H1 (cell line): ENCODE measurements at regions not wholly inside any gene's neighbourhood (a gene's known extent, or its start where the extent isn't known, plus 50 kb on each side); places are given as distances from the start of the nearest gene placed in this dataset.

Experiments
- CTCF ChIA-PET: fragments of 300-600 bp; sonication (Branson Sonifier 250); formaldehyde crosslinking; loops from one replicate; lab custom pipeline; 2021; ENCODE audit not compliant: partially characterized antibody; lab: Charles Lee
- POLR2A ChIA-PET: fragments of 300-600 bp; sonication (Branson Sonifier 250); formaldehyde crosslinking; loops from one replicate; lab custom pipeline; 2021; ENCODE audit warnings: inconsistent platforms; ENCODE audit not compliant: partially characterized antibody; lab: Charles Lee
- DNase-seq, 2 experiments: peaks; one replicate each; pipeline versions ENCODE4 v3.0.0 to v3.0.0-alpha.2; 2010 to 2022; ENCODE audit warnings: low spot score in 2 of 2, low read depth in 1 of 2, mixed read lengths in 1 of 2
- FAIRE-seq: peaks from 2 replicates; lab custom pipeline; 2011; peaks lifted over from hg19 to GRCh38; lab: Jason Lieb, UNC
- H2AFZ ChIP-seq: 2 replicates; pipeline ENCODE4 v1.8.1; 2012; ENCODE audit warnings: low read length, inconsistent platforms
- H2AK5ac ChIP-seq: 2 replicates; pipeline ENCODE4 v1.6.1; 2013; ENCODE audit warnings: low read depth, low read length
- H2BK120ac ChIP-seq: replicated peaks from 2 replicates; pipeline ENCODE3; 2013; ENCODE audit warnings: low read depth, low read length, inconsistent platforms
- H2BK12ac ChIP-seq: 2 replicates; pipeline ENCODE4 v1.6.1; 2013; ENCODE audit warnings: low read depth, low read length
- H2BK15ac ChIP-seq: 2 replicates; pipeline ENCODE4 v1.6.1; 2013; ENCODE audit warnings: low read length
- H2BK20ac ChIP-seq: 2 replicates; pipeline ENCODE4 v1.6.1; 2013; ENCODE audit warnings: low read length
- H2BK5ac ChIP-seq: 2 replicates; pipeline ENCODE4 v1.6.1; 2013; ENCODE audit warnings: low read depth, low read length
- H3K14ac ChIP-seq: 2 replicates; pipeline ENCODE4 v1.6.1; 2013; ENCODE audit warnings: inconsistent platforms; ENCODE audit not compliant: insufficient read length
- H3K18ac ChIP-seq: 2 replicates; pipeline ENCODE4 v1.6.1; 2013; ENCODE audit warnings: low read length; ENCODE audit errors: extremely low read depth
- H3K23ac ChIP-seq: 2 replicates; pipeline ENCODE4 v1.6.1; 2013; ENCODE audit warnings: inconsistent platforms; ENCODE audit not compliant: insufficient read length
- H3K23me2 ChIP-seq: 2 replicates; pipeline ENCODE4 v1.6.1; 2013; ENCODE audit warnings: low read depth, low read length
- H3K27ac ChIP-seq: 2 replicates; pipeline ENCODE4 v1.6.1; 2011; ENCODE audit warnings: low read depth, low read length, inconsistent platforms
- H3K27me3 ChIP-seq, 4 experiments: replicated peaks in 1 of 4; 1 replicate in 1 of 4; 2 replicates in 3 of 4; pipeline versions ENCODE4 v1.6.1 to v1.8.1; 2011 to 2013; ENCODE audit warnings: low read length in 3 of 4, mild to moderate bottlenecking in 3 of 4, inconsistent platforms in 2 of 4, mixed read lengths in 2 of 4, moderate library complexity in 1 of 4; ENCODE audit not compliant: control insufficient read depth in 3 of 4, insufficient read depth in 3 of 4; ENCODE audit errors: extremely low read depth in 1 of 4
- H3K36me3 ChIP-seq, 4 experiments: 2 replicates each; pipeline versions ENCODE4 v1.6.1 to v1.8.1; 2011 to 2013; ENCODE audit warnings: mild to moderate bottlenecking in 4 of 4, low read length in 3 of 4, moderate library complexity in 2 of 4, control low read depth in 1 of 4, inconsistent platforms in 1 of 4; ENCODE audit not compliant: insufficient read depth in 4 of 4, control insufficient read depth in 2 of 4
- H3K4ac ChIP-seq: replicated peaks from 2 replicates; pipeline ENCODE3; 2013; ENCODE audit warnings: low read length, low read depth, mixed read lengths, inconsistent platforms; ENCODE audit not compliant: insufficient read length
- H3K4me1 ChIP-seq, 4 experiments: replicated peaks in 1 of 4; 1 replicate in 1 of 4; 2 replicates in 3 of 4; pipeline versions ENCODE4 v1.6.1 to v1.8.1; 2011 to 2013; ENCODE audit warnings: low read length in 3 of 4, inconsistent platforms in 2 of 4, mixed read lengths in 1 of 4; ENCODE audit not compliant: insufficient read depth in 4 of 4, control insufficient read depth in 3 of 4
- H3K4me2 ChIP-seq, 2 experiments: 2 replicates each; pipeline versions ENCODE4 v1.6.1 to v1.8.1; 2011 to 2013; ENCODE audit warnings: low read depth in 2 of 2, low read length in 2 of 2, control low read depth in 1 of 2, inconsistent platforms in 1 of 2, mild to moderate bottlenecking in 1 of 2; ENCODE audit not compliant: insufficient read depth in 1 of 2
- H3K4me3 ChIP-seq, 4 experiments: fragments of 200-600, 300-600 bp in 1 of 4; sonication (generic), shearing (Covaris generic), sonication (Bioruptor Twin) in 1 of 4; 2 replicates each; pipeline versions ENCODE4 v1.5.1 to v1.8.1; 2011 to 2016; ENCODE audit warnings: low read length in 4 of 4, low read depth in 3 of 4, control low read depth in 2 of 4, inconsistent platforms in 2 of 4, mild to moderate bottlenecking in 2 of 4, mixed read lengths in 1 of 4, moderate library complexity in 1 of 4; ENCODE audit not compliant: insufficient read depth in 2 of 4; ENCODE audit errors: extremely low read depth in 1 of 4
- H3K56ac ChIP-seq: replicated peaks from 2 replicates; pipeline ENCODE3; 2013; ENCODE audit warnings: low read depth, mild to moderate bottlenecking, mixed read lengths, low read length, inconsistent platforms; ENCODE audit not compliant: insufficient read length
- H3K79me1 ChIP-seq: 2 replicates; pipeline ENCODE4 v1.6.1; 2013; ENCODE audit warnings: low read depth, low read length, control low read depth
- H3K79me2 ChIP-seq, 2 experiments: 2 replicates each; pipeline versions ENCODE4 v1.6.1 to v1.8.1; 2012 to 2013; ENCODE audit warnings: low read length in 2 of 2, mild to moderate bottlenecking in 2 of 2, inconsistent platforms in 1 of 2; ENCODE audit not compliant: insufficient read depth in 2 of 2, control insufficient read depth in 1 of 2
- H3K9ac ChIP-seq, 4 experiments: replicated peaks in 1 of 4; 1 replicate in 1 of 4; 2 replicates in 3 of 4; pipeline versions ENCODE4 v1.6.1 to v1.8.1; 2011 to 2013; ENCODE audit warnings: low read depth in 3 of 4, low read length in 3 of 4, control low read depth in 2 of 4, mild to moderate bottlenecking in 2 of 4, moderate library complexity in 2 of 4, inconsistent platforms in 1 of 4; ENCODE audit errors: extremely low read depth in 1 of 4
- H3K9me3 ChIP-seq, 2 experiments: 2 replicates each; pipeline versions ENCODE4 v1.6.1 to v1.8.1; 2012 to 2013; ENCODE audit warnings: mild to moderate bottlenecking in 2 of 2, moderate library complexity in 2 of 2, control low read depth in 1 of 2, inconsistent platforms in 1 of 2, low read depth in 1 of 2, low read length in 1 of 2, mixed read lengths in 1 of 2; ENCODE audit not compliant: insufficient read depth in 2 of 2
- H4K20me1 ChIP-seq, 2 experiments: replicated peaks in 1 of 2; 2 replicates each; pipeline versions ENCODE3 to v1.8.1; 2011 to 2013; ENCODE audit warnings: inconsistent platforms in 2 of 2, low read length in 2 of 2, mild to moderate bottlenecking in 1 of 2; ENCODE audit not compliant: insufficient read depth in 2 of 2, control insufficient read depth in 1 of 2
- H4K5ac ChIP-seq: 2 replicates; pipeline ENCODE4 v1.6.1; 2013; ENCODE audit warnings: low read length, low read depth, mixed read lengths, inconsistent platforms; ENCODE audit not compliant: insufficient read length
- H4K8ac ChIP-seq: 2 replicates; pipeline ENCODE4 v1.8.0; 2013; ENCODE audit warnings: mild to moderate bottlenecking, moderate library complexity, low read length, inconsistent platforms; ENCODE audit not compliant: insufficient read depth; ENCODE audit errors: extremely low read depth
- H4K91ac ChIP-seq: replicated peaks from 2 replicates; pipeline ENCODE3; 2013; ENCODE audit warnings: low read length, mixed read lengths, inconsistent platforms; ENCODE audit not compliant: insufficient read length
- CHD2 ChIP-seq: IDR thresholded peaks from 2 replicates; pipeline ENCODE4 v1.6.1; 2012; ENCODE audit warnings: low read length, improper control_type of control experiment
- NANOG ChIP-seq: IDR thresholded peaks from 2 replicates; pipeline ENCODE4 v1.6.1; 2011; ENCODE audit warnings: low read length, low read depth, mild to moderate bottlenecking, inconsistent platforms; ENCODE audit not compliant: insufficient read depth, poor library complexity, severe bottlenecking
- NRF1 ChIP-seq: IDR thresholded peaks from 2 replicates; pipeline ENCODE4 v1.6.1; 2011; ENCODE audit warnings: mild to moderate bottlenecking, low read depth, low read length, improper control_type of control experiment
- PHF8 ChIP-seq: fragments of 200-600 bp; sonication (generic); conservative IDR thresholded peaks from 2 replicates; pipeline ENCODE4 v1.7.1; 2012; ENCODE audit warnings: low read depth, mild to moderate bottlenecking, inconsistent platforms, low read length, moderate library complexity
- SAP30 ChIP-seq: fragments of 300-600 bp; sonication (generic); IDR thresholded peaks from 2 replicates; pipeline ENCODE4 v1.7.1; 2012; ENCODE audit warnings: low read length, moderate library complexity, mild to moderate bottlenecking, inconsistent platforms; ENCODE audit not compliant: insufficient read depth, insufficient replicate concordance
- SP1 ChIP-seq: IDR thresholded peaks from 2 replicates; pipeline ENCODE4 v1.6.1; 2011; ENCODE audit warnings: low read depth, low read length
- TAF1 ChIP-seq: IDR thresholded peaks from 2 replicates; pipeline ENCODE4 v1.6.1; 2011; ENCODE audit warnings: mild to moderate bottlenecking, low read depth, low read length
- TAF7 ChIP-seq: optimal IDR thresholded peaks from 2 replicates; pipeline ENCODE3; 2011; ENCODE audit warnings: low read depth, mild to moderate bottlenecking, inconsistent platforms, low read length, moderate library complexity, borderline replicate concordance
- TCF12 ChIP-seq: IDR thresholded peaks from 2 replicates; pipeline ENCODE4 v1.6.1; 2011; ENCODE audit warnings: low read depth, mild to moderate bottlenecking, low read length
- TEAD4 ChIP-seq: IDR thresholded peaks from 2 replicates; pipeline ENCODE4 v1.6.1; 2012; ENCODE audit warnings: low read depth, low read length, inconsistent platforms, mixed read lengths
- YY1 ChIP-seq: IDR thresholded peaks from 2 replicates; pipeline ENCODE4 v1.6.1; 2011; ENCODE audit warnings: low read depth, mild to moderate bottlenecking, low read length
- WGBS, 2 experiments: shearing (Covaris generic) in 1 of 2; methylation state at CpG; one replicate each; pipeline versions ENCODE4 v1.1.6 to v1.1.7; 2013 to 2015; ENCODE audit warnings: low lambda C conversion rate in 2 of 2, mixed read lengths in 2 of 2, inconsistent platforms in 1 of 2, low coverage in 1 of 2, missing lambda C conversion rate in 1 of 2; ENCODE audit not compliant: insufficient replicate concordance in 2 of 2, insufficient coverage in 1 of 2, insufficient read length in 1 of 2; ENCODE audit errors: extremely low coverage in 1 of 2, missing lambda C conversion rate in 1 of 2; 5-methylcytosine and 5-hydroxymethylcytosine counted together
- TF ChIP-seq, protein P1 (sequence below), 3 experiments: IDR thresholded peaks; 1 replicate in 2 of 3; 2 replicates in 1 of 3; pipeline versions ENCODE4 v1.5.1 to v1.6.1; 2011; ENCODE audit warnings: low read length in 3 of 3, mild to moderate bottlenecking in 3 of 3, inconsistent platforms in 2 of 3, low read depth in 1 of 3, moderate library complexity in 1 of 3; ENCODE audit not compliant: insufficient read depth in 1 of 3; ENCODE audit errors: control extremely low read depth in 1 of 3

DNA sequence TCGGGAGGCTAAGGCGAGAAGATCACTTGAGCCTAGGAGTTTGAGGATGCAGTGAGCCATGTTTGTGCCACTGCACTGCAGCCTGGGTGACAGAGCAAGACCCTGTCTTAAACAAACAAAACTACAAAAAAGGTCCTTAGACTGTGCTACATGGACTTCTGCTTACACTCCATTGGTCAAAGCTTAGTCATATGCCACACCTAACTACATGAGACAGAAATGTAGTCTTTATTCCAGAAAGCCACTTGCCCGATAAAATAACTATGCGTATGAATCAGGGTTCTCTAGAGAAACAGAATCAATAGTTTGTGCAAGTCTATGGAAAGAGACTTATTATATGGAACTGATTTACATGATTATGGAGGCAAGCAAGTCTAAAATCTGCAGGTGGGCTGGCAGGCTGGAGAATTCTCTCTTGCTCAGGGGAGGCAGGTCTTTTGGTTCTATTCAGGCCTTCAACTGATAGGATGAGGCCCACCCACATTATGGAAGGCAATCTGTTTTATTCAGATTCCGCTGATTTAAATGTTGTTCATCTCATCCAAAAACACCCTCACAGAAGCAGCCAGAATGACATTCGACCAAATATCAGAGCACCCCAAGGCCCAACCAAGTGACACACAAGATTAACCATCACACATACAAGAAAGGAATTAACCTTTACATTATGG is 114.4 kb upstream of the SIX2 start:
- Histone ChIP-seq H3K79me2 (no peaks in the 10 kb centered on the region), H3K23me2 (no peaks in the 10 kb centered on the region), H3K18ac (no peak overlapping the region), H4K8ac (no peak overlapping the region), H3K9me3 (no peaks in the 10 kb centered on the region), H3K23ac (no peak overlapping the region), H4K20me1 (no peaks in the 10 kb centered on the region), H2BK5ac (no peak overlapping the region), H2BK20ac (no peak overlapping the region), H3K9ac (no peak overlapping the region), H2AFZ (no peak overlapping the region), H4K91ac (no peak overlapping the region), H2BK120ac (no peak overlapping the region), H4K5ac (no peak overlapping the region), H2BK12ac (no peak overlapping the region), H3K27ac (no peak overlapping the region), H3K36me3 (no peaks in the 10 kb centered on the region), H3K14ac (no peak overlapping the region), H2BK15ac (no peak overlapping the region), H3K4me1 (no peaks in the 10 kb centered on the region), H3K79me1 (no peaks in the 10 kb centered on the region), H2AK5ac (no peak overlapping the region), H3K4ac (no peak overlapping the region), H3K4me2 (no peak overlapping the region), H3K56ac (no peak overlapping the region), H3K27me3 (no peaks in the 10 kb centered on the region), H3K4me3 (no peak overlapping the region)
- DNase-seq (no peak), FAIRE-seq (no peak)
- ChIA-PET POLR2A (no interaction called here), CTCF (interaction anchor here (1.5 kb wide), 1 partner anchor 150 kb away, joined by 3 read pairs; no protein-coding TSS in a partner anchor)
- WGBS, 2 experiments = 87% methylated on average over 6 of the region's 6 CpGs; no CpG with 5 or more reads in 1 of the 2 experiments
- TF ChIP-seq TEAD4 (no peak), TCF12 (no peak), NRF1 (no peak), TAF1 (no peak), PHF8 (no peak), TAF7 (no peak), SAP30 (no peak), CHD2 (no peak), YY1 (no peak), NANOG (no peak), SP1 (no peak)
- TF ChIP-seq, protein P1, sequence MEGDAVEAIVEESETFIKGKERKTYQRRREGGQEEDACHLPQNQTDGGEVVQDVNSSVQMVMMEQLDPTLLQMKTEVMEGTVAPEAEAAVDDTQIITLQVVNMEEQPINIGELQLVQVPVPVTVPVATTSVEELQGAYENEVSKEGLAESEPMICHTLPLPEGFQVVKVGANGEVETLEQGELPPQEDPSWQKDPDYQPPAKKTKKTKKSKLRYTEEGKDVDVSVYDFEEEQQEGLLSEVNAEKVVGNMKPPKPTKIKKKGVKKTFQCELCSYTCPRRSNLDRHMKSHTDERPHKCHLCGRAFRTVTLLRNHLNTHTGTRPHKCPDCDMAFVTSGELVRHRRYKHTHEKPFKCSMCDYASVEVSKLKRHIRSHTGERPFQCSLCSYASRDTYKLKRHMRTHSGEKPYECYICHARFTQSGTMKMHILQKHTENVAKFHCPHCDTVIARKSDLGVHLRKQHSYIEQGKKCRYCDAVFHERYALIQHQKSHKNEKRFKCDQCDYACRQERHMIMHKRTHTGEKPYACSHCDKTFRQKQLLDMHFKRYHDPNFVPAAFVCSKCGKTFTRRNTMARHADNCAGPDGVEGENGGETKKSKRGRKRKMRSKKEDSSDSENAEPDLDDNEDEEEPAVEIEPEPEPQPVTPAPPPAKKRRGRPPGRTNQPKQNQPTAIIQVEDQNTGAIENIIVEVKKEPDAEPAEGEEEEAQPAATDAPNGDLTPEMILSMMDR (IDR thresholded peaks at IDR 0.05; ENCODE audit: control extremely low read depth in 1 of 3, insufficient read depth in 1 of 3, low read depth in 1 of 3, low read length in 3 of 3) = no peak
